HG02571 (cell line): ENCODE measurements at regions not wholly inside any gene's neighbourhood (a gene's known extent, or its start where the extent isn't known, plus 50 kb on each side); places are given as distances from the start of the nearest gene placed in this dataset.

Source experiments
- ATAC-seq: cut with Tn5 transposase; IDR thresholded peaks from one replicate; pipeline ENCODE4 v1.9.1; 2021; ENCODE audit warnings: mild to moderate bottlenecking, moderate library complexity; ENCODE audit not compliant: unreplicated experiment

DNA sequence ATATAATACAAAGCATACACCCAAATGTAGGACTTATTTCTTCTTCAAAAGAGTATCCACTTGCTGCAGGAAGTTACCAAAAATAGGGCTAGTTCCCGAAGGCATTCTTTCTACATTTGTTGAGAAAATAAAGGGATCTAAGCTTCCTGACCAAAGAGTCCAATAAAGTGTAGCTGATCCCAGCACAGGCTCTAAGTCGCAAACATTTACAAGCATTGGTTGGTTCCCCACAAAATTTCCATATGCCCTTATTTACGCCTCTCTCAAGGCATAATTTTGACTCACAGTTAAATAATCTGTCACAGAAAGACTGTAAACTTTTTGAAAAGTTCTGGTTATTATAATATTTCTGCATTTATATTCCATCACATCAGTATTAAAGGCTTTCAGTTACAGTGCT lies 1520.1 kb upstream of the ZEB2 start:
- ATAC-seq: no peak

DNA sequence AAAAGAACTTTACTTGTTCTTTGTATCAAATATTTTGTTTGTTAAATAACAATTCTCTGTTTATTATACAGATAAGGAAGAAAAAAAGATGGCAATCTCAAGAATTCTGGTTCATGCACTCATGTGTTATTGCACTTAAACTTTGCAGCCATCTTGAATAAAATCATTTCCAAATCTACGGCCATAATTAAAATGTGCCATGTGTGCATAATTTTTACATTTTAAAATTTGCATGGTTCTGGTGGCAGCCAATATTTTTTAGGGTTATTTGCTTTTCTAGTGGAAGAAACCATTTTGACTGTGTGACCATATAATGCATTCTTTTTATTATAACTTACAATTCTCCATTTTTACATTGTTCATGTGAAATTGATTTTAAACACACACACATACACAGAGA lies 1518.1 kb upstream of the ZEB2 start:
- ATAC-seq: no peak

DNA sequence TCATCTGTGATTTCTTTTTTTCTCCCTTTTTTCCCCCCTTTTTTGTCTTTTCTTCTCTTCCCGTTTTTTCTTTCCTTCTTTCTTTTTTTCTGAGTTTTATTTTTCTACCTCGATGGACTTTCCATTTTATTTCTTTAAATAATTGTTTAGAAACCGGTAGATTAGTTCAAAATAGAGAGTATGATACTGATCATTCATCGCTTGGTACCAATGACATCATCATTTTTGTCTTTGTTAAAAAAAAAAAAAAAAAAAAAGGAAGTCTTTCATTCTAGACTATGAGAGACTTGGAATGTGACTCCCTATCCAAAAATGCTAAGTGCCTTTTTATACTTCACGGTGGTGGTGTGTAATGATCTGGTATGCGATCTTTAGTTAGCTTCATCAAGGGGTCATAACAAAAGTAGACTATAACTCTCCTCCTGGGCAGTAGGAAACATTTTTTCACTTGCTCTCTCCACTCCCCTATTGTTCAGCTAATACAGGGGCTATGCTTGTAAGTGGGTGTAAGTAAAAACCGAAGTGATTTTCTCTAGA lies 1517.5 kb upstream of the ZEB2 start:
- ATAC-seq: no peak

DNA sequence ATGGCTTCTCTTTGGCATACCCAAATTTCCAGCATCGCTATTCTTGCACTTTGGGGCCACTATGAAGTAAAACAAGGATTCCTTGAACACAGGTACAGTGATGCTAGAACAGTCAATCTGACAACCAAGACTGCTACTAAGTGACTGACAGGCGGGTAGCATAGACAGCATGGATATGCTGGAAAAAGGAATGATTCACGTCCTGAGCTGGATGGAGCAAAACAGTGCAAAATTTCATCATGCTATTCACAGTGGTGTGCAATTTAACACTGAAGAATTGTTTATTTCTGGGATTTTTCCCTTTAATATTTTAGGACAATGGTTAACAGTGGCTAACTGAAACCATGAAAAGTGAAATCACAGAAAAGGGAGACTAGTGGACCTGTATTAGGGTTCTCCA lies 1511.2 kb upstream of the ZEB2 start:
- ATAC-seq: no peak

GRCh38 chr2:146027156-146027555 lies 1507.2 kb upstream of the ZEB2 start:
- no peak for ATAC-seq

- no peak for ATAC-seq
Observed at GRCh38 chr2:146025519-146025918, 1505.6 kb upstream of the ZEB2 start.

GRCh38 chr2:146024212-146024743 lies 1504.4 kb upstream of the ZEB2 start:
- no peak for ATAC-seq

- ATAC-seq: no peak
Observed at GRCh38 chr2:146004462-146004861, 1484.5 kb upstream of the ZEB2 start.

DNA sequence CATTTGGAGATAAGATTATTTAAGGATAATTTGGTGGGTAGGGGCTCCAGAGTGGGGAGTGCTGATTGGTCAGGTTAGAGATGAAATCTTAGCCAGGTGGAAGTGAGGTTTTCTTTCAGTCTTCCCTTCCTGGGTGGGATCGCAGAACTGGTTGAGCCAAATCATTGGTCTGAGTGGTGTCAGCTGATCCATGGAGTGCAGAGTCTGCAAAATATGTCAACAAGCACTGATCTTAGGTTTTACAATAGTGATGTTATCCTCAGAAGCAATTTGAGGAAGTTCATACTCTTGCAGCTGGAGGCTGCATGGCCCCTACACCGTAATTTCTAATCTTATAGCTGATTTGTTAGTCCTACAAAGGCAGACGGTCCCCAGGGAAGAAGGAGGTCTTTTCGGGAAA lies 1483.4 kb upstream of the ZEB2 start:
- no peak for ATAC-seq

- ATAC-seq: no peak
Observed at GRCh38 chr2:145994910-145995309, 1475.0 kb upstream of the ZEB2 start.

DNA sequence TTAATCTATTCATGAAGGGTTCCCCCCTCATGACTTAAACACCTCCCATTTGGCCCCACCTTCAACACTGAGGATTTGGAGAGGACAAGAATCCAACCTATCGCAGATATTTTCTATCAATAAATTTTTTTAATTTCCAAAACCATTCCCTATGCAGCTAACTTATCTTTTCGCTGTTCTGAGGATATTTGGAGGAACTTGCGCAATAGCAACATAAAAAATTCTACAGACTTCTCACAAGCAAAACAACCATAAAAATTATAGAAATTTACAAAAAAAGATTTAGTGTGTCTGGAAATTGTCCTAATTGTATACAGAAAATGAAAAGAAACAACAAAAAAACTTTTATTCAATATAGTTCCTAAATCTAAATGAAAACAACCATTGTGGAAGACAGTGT lies 1472.7 kb upstream of the ZEB2 start:
- ATAC-seq: no peak

DNA sequence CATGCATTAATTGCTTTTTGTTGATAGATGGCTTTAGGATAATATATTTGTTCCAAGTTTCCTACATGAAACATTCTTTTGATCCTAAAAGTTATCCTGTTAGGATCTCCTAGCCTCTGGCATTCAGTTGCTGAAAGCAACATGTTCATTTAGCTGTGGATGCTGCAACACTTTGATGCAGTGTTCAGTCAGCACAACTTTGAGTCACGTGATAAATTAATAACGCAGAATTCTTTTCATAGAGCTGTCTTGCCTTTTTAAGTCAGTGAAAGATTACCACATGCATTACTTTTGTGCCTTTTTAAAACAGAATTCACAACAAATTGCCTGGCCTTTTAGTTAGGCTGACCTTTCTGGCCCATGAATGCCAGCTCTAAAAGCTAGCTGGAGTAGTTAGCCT lies 1467.9 kb upstream of the ZEB2 start:
- ATAC-seq: no peak

DNA sequence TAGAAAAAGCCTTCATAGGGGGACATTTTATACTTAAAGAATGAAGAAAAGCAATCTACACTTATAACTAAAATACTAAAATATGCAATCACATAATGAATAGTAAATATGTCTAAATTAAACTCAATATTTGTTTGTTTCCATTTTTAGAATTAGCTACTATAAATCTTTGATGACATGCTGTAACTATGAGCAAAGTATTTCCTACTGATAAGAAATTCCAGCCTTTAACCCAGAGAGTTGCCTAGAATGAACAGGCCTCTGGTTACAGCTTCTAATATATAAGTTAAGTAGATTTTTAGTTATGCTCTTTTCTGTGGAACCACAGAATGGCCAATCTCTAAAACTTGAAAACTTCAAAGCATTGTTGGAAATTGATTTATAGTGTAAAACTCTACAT lies 1465.6 kb upstream of the ZEB2 start:
- ATAC-seq: no peak

- no peak for ATAC-seq
Observed at GRCh38 chr2:145984580-145984979, 1464.7 kb upstream of the ZEB2 start.

- no peak for ATAC-seq
Observed at GRCh38 chr2:145980318-145980717, 1460.4 kb upstream of the ZEB2 start.

- ATAC-seq: no peak
Observed at GRCh38 chr2:145975406-145975805, 1455.5 kb upstream of the ZEB2 start.

GRCh38 chr2:145961846-145962245 lies 1441.9 kb upstream of the ZEB2 start:
- ATAC-seq: no peak

- no peak for ATAC-seq
Observed at GRCh38 chr2:145960479-145961163, 1440.7 kb upstream of the ZEB2 start.

DNA sequence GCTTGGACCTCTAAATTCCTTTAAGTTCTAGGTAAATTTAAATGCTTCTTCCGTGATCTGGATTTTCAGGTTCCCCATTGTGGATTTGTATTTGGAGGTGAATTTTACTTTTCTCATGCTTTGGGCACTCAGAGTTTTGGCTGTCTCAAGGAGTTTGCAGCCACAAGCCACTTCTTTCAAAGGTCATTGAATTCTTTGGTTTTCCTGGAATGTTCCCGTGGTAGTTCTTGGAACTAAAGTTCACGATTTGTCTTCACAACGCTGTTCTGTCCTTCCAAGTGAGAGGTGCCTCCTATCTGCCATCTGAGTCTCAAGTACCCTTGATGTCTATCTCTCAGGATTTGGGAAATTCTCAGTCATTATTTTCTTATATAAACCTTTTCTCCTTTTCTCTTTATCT lies 1438.7 kb upstream of the ZEB2 start:
- no peak for ATAC-seq

DNA sequence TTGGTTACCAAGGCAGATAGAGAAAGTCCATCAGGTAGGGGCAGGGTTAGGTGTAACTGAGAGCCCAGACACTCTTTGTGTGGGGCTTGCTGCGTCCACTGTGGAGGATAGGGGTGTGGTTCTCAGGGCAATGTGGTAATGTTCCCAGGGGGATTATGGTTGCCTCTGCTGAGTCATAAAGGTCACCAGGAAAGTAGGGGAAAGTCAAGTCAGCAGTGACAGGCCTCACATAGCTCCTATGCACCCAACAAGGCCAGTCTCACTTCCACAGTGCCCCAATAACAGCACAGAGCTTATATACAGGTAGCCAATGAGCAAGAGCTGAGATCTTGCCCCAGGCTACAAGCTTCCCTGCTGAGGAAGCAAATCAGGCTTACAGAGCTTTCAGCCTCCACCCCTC lies 1438.0 kb upstream of the ZEB2 start:
- no peak for ATAC-seq

- ATAC-seq: no peak
Observed at GRCh38 chr2:145939949-145940348, 1420.0 kb upstream of the ZEB2 start.

GRCh38 chr2:145935016-145935415 lies 1415.1 kb upstream of the ZEB2 start:
- no peak for ATAC-seq
